ENCODE measurements at regions not wholly inside any gene's neighbourhood (a gene's known extent, or its start where the extent isn't known, plus 50 kb on each side); places are given as distances from the start of the nearest gene placed in this dataset.
"Not testable (repeated sequence)": the region's sequence is repeated elsewhere in the genome, so short reads cannot be mapped to it uniquely, and the experiment has no call there.

- H3K9me3 ChIP-seq (ENCODE audit: low read depth) = no peaks in the 10 kb centered on the region
- no peak overlapping the region for H3K4me3 ChIP-seq
- TF ChIP-seq, protein P1, sequence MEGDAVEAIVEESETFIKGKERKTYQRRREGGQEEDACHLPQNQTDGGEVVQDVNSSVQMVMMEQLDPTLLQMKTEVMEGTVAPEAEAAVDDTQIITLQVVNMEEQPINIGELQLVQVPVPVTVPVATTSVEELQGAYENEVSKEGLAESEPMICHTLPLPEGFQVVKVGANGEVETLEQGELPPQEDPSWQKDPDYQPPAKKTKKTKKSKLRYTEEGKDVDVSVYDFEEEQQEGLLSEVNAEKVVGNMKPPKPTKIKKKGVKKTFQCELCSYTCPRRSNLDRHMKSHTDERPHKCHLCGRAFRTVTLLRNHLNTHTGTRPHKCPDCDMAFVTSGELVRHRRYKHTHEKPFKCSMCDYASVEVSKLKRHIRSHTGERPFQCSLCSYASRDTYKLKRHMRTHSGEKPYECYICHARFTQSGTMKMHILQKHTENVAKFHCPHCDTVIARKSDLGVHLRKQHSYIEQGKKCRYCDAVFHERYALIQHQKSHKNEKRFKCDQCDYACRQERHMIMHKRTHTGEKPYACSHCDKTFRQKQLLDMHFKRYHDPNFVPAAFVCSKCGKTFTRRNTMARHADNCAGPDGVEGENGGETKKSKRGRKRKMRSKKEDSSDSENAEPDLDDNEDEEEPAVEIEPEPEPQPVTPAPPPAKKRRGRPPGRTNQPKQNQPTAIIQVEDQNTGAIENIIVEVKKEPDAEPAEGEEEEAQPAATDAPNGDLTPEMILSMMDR (IDR thresholded peaks at IDR 0.05; ENCODE audit: low read depth, low read length) = no peak
- no peaks in the 10 kb centered on the region for H3K4me1 ChIP-seq (ENCODE audit: low read depth)
- H3K27me3 ChIP-seq = no peaks in the 10 kb centered on the region
- no peaks in the 10 kb centered on the region for H3K36me3 ChIP-seq
- no peak for DNase-seq (ENCODE audit: low read depth in 1 of 2, low spot score in 1 of 2)
- H3K27ac ChIP-seq = no peak overlapping the region
Measured at GRCh38 chr21:28588997-28589396, 403.7 kb downstream of the LTN1 start.

GRCh38 chr21:28587748-28588147, 404.9 kb downstream of the LTN1 start:
- H3K4me1 ChIP-seq (ENCODE audit: low read depth) = no peaks in the 10 kb centered on the region
- H3K27me3 ChIP-seq = no peaks in the 10 kb centered on the region
- no peaks in the 10 kb centered on the region for H3K9me3 ChIP-seq (ENCODE audit: low read depth)
- no peak overlapping the region for H3K4me3 ChIP-seq
- no peak for DNase-seq (ENCODE audit: low read depth in 1 of 2, low spot score in 1 of 2)
- no peak overlapping the region for H3K27ac ChIP-seq
- TF ChIP-seq, protein P1 (IDR thresholded peaks at IDR 0.05; ENCODE audit: low read depth, low read length) = no peak
- no peaks in the 10 kb centered on the region for H3K36me3 ChIP-seq

GRCh38 chr21:28581976-28582375, 410.7 kb downstream of the LTN1 start:
- H3K36me3 ChIP-seq = no peaks in the 10 kb centered on the region
- H3K9me3 ChIP-seq (ENCODE audit: low read depth) = no peaks in the 10 kb centered on the region
- no peaks in the 10 kb centered on the region for H3K4me1 ChIP-seq (ENCODE audit: low read depth)
- TF ChIP-seq, protein P1 (IDR thresholded peaks at IDR 0.05; ENCODE audit: low read depth, low read length) = no peak
- H3K27ac ChIP-seq = no peak overlapping the region
- DNase-seq (ENCODE audit: low read depth in 1 of 2, low spot score in 1 of 2) = no peak
- no peak overlapping the region for H3K4me3 ChIP-seq
- no peaks in the 10 kb centered on the region for H3K27me3 ChIP-seq

DNA sequence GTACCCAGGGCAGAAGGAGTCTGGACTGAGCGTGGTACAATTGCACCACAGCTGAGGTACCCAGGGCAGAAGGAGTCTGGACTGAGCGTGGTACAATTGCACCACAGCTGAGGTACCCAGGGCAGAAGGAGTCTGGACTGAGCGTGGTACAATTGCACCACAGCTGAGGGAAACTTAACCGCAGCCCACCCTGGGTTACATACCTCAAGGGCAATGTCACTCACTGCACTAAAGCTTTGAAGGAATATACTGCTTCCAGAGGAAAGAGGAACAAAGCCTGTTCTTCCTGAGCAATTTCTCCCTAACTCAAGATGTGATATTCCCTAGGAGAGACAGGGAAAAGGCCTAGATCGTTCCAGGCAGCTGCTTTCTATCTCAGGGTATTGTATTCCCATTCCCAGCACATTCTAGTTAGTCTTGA, 411.4 kb downstream of the LTN1 start:
- not testable (repeated sequence) for H3K4me3 ChIP-seq; H3K4me1 ChIP-seq (ENCODE audit: low read depth); H3K36me3 ChIP-seq; H3K9me3 ChIP-seq (ENCODE audit: low read depth); H3K27me3 ChIP-seq; H3K27ac ChIP-seq
- peak in 1 of 2 donors; percentile 24 for DNase-seq (ENCODE audit: low read depth in 1 of 2, low spot score in 1 of 2)

GRCh38 chr21:28580585-28580984, 412.1 kb downstream of the LTN1 start:
- Histone ChIP-seq H3K4me3 (no peak overlapping the region), H3K4me1 (ENCODE audit: low read depth) (no peaks in the 10 kb centered on the region), H3K27ac (no peak overlapping the region), H3K27me3 (no peaks in the 10 kb centered on the region), H3K36me3 (no peaks in the 10 kb centered on the region), H3K9me3 (ENCODE audit: low read depth) (no peaks in the 10 kb centered on the region)
- DNase-seq (ENCODE audit: low read depth in 1 of 2, low spot score in 1 of 2) = no peak
- TF ChIP-seq, protein P1 (IDR thresholded peaks at IDR 0.05; ENCODE audit: low read depth, low read length) = no peak

DNA sequence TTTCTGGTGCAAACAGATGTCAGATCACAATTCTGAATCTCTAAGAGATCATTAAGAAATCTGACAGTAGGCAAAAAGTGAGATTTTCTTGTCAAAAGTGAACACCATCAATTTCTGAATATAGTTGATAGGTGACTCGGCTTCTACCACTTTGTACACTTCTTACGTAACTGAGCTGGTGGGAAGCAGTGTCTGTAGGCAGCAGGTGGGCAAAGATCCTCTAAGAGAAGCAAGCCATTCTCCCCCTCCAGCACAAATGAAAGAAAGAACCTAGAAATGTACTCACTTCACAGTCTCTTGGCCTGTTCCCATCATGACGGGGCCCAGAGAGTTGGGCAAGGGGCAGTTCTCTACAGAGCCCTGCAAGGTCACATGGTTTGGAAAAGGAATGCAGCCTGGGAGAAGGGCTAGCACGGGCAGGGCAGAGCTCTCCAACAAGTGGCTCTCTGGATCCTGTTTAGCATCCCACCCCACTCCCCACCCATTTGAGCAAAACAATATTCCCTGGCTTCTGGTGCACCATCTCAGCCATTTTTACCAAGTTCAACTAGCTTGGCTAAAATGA, 412.6 kb downstream of the LTN1 start:
- Histone ChIP-seq H3K36me3 (no peaks in the 10 kb centered on the region), H3K4me3 (no peak overlapping the region), H3K27ac (no peak overlapping the region), H3K4me1 (ENCODE audit: low read depth) (no peaks in the 10 kb centered on the region), H3K9me3 (ENCODE audit: low read depth) (no peaks in the 10 kb centered on the region), H3K27me3 (no peaks in the 10 kb centered on the region)
- TF ChIP-seq, protein P1 (IDR thresholded peaks at IDR 0.05; ENCODE audit: low read depth, low read length) = no peak
- peak; percentile 5 to 33 for DNase-seq (ENCODE audit: low read depth in 1 of 2, low spot score in 1 of 2)
